ENCODE measurements at regions not wholly inside any gene's neighbourhood (a gene's known extent, or its start where the extent isn't known, plus 50 kb on each side); places are given as distances from the start of the nearest gene placed in this dataset.

DNA sequence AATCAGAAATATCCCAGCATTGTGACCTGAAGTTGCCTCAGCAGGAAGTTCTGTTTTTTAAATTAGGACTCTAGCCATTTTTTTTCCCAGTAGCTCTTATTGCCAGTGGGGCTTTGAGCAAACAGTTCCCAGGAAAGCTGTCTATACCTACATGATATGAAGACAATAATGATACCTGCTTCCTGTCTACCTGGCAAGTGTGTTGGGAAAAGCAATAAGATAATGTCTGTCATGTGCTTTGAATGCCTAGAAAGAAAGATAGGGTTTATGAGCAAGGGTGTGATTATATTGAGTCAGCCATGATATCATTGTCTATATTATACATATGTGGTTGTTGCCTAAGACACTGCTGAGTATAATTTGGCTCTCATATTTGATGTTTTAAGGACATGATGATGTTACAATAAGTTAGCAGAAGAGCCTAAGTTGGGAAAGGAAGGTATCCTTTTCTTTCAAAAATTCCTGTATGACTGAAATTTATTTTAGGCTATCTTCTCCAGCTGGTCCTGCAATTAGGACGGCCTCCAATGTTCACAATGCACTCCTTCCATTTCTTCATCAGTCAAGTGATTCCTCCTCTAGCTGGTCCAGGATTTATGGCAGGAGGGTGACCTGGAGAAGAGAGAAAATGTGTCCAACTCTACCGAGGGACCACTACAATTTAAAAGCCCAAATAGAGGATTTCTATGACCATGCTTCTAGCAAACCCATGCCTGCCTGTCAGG lies 99.6 kb upstream of the CDC42BPA start:
- no peak overlapping the region for H2AFZ ChIP-seq (ENCODE audit: control insufficient read depth, low read length)
- H3K9ac ChIP-seq (ENCODE audit: control insufficient read depth, extremely low read depth, insufficient read depth, low read length) = no peak overlapping the region
- DNase-seq (ENCODE audit: low read depth, low spot score) (no peak), FAIRE-seq (no peak)
- H3K27ac ChIP-seq (ENCODE audit: control insufficient read depth, insufficient read depth, low read length) = no peak overlapping the region
- H4K20me1 ChIP-seq (ENCODE audit: control insufficient read depth, extremely low read depth, insufficient read depth, low read length) = no peaks in the 10 kb centered on the region
- no peaks in the 10 kb centered on the region for H3K79me2 ChIP-seq (ENCODE audit: control insufficient read depth, insufficient read depth, low read length)
- TF ChIP-seq, protein P1, sequence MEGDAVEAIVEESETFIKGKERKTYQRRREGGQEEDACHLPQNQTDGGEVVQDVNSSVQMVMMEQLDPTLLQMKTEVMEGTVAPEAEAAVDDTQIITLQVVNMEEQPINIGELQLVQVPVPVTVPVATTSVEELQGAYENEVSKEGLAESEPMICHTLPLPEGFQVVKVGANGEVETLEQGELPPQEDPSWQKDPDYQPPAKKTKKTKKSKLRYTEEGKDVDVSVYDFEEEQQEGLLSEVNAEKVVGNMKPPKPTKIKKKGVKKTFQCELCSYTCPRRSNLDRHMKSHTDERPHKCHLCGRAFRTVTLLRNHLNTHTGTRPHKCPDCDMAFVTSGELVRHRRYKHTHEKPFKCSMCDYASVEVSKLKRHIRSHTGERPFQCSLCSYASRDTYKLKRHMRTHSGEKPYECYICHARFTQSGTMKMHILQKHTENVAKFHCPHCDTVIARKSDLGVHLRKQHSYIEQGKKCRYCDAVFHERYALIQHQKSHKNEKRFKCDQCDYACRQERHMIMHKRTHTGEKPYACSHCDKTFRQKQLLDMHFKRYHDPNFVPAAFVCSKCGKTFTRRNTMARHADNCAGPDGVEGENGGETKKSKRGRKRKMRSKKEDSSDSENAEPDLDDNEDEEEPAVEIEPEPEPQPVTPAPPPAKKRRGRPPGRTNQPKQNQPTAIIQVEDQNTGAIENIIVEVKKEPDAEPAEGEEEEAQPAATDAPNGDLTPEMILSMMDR (optimal IDR thresholded peaks at IDR 0.05 in 1 of 3, IDR thresholded peaks at IDR 0.05 in 1 of 3, conservative IDR thresholded peaks at IDR 0.05 in 1 of 3; ENCODE audit: extremely low read depth in 1 of 3, insufficient read depth in 2 of 3, low read length in 3 of 3) = no peak
- TF ChIP-seq EZH2 (IDR thresholded peaks at IDR 0.05; ENCODE audit: low read length) = no peak
- no peak overlapping the region for H3K4me3 ChIP-seq (ENCODE audit: control insufficient read depth in 2 of 3, extremely low read depth in 1 of 3, insufficient read depth in 2 of 3, low read depth in 1 of 3, low read length in 3 of 3)
- dilution Hi-C loops (cut with MboI; ENCODE audit: extremely low pct_ligation_motif_present, low sequenced_read_pairs) = no loop called here
- H3K9me1 ChIP-seq (ENCODE audit: control insufficient read depth, extremely low read depth, insufficient read depth, low read length) = no peaks in the 10 kb centered on the region
- H3K4me2 ChIP-seq (ENCODE audit: control insufficient read depth, extremely low read depth, insufficient read depth, low read depth, low read length) = no peak overlapping the region
- no peaks in the 10 kb centered on the region for H3K4me1 ChIP-seq (ENCODE audit: control insufficient read depth, extremely low read depth, insufficient read depth, low read length)
- no peaks in the 10 kb centered on the region for H3K36me3 ChIP-seq (ENCODE audit: control insufficient read depth in 2 of 2, extremely low read depth in 1 of 2, insufficient read depth in 2 of 2, low read length in 2 of 2)
- H3K27me3 ChIP-seq (ENCODE audit: control insufficient read depth, extremely low read depth, insufficient read depth, low read length) = no peaks in the 10 kb centered on the region
- H3K9me3 ChIP-seq (ENCODE audit: control insufficient read depth, low read depth, low read length) = no peaks in the 10 kb centered on the region

DNA sequence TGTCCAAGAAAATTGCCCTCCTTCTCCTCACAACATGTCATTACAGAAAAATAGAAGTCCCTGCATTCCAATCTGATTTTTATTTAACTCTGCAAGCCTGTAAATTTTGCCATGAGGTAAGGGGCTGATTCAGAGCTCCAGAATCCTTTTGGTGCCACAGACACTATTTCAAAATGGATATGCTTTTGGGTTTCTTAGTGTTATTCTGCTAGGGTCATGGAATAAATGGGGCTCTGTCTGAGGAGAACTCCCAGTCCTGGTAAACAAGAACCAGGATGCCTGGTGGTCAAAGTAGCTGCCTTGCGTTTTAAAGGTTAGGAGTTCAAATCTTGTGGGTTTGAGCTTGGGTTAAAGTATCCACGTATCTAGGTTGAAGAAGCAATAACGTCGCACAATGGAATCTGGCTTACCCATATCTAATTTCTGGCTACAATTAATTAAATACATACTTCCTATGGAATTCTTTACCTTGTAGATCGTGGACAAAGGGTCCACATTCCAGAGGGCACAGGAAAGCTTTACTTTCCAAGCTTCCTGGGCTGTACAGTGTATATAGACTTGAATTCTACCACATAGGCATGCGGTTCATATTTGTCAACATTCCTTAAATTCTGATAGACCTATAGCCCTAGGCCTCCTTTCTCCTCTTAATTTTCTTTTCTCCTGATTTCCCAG lies 98.0 kb upstream of the CDC42BPA start:
- Histone ChIP-seq H3K4me2 (ENCODE audit: control insufficient read depth, extremely low read depth, insufficient read depth, low read depth, low read length) (no peak overlapping the region), H3K4me3 (ENCODE audit: control insufficient read depth in 2 of 3, extremely low read depth in 1 of 3, insufficient read depth in 2 of 3, low read depth in 1 of 3, low read length in 3 of 3) (no peak overlapping the region)
- dilution Hi-C loops (cut with MboI; ENCODE audit: extremely low pct_ligation_motif_present, low sequenced_read_pairs) = no loop called here

More for the DNA sequence above, 98.0 kb upstream of the CDC42BPA start:
- DNase-seq (ENCODE audit: low read depth, low spot score) = no peak
- Histone ChIP-seq H3K79me2 (ENCODE audit: control insufficient read depth, insufficient read depth, low read length) (no peaks in the 10 kb centered on the region), H2AFZ (ENCODE audit: control insufficient read depth, low read length) (no peak overlapping the region), H3K4me1 (ENCODE audit: control insufficient read depth, extremely low read depth, insufficient read depth, low read length) (no peaks in the 10 kb centered on the region), H3K27me3 (ENCODE audit: control insufficient read depth, extremely low read depth, insufficient read depth, low read length) (no peaks in the 10 kb centered on the region), H3K9me1 (ENCODE audit: control insufficient read depth, extremely low read depth, insufficient read depth, low read length) (no peaks in the 10 kb centered on the region), H3K9ac (ENCODE audit: control insufficient read depth, extremely low read depth, insufficient read depth, low read length) (no peak overlapping the region), H3K27ac (ENCODE audit: control insufficient read depth, insufficient read depth, low read length) (no peak overlapping the region), H4K20me1 (ENCODE audit: control insufficient read depth, extremely low read depth, insufficient read depth, low read length) (no peaks in the 10 kb centered on the region), H3K9me3 (ENCODE audit: control insufficient read depth, low read depth, low read length) (no peaks in the 10 kb centered on the region), H3K36me3 (ENCODE audit: control insufficient read depth in 2 of 2, extremely low read depth in 1 of 2, insufficient read depth in 2 of 2, low read length in 2 of 2) (no peaks in the 10 kb centered on the region)
- no peak for FAIRE-seq
- TF ChIP-seq EZH2 (IDR thresholded peaks at IDR 0.05; ENCODE audit: low read length) = no peak
- TF ChIP-seq, protein P1 (optimal IDR thresholded peaks at IDR 0.05 in 1 of 3, IDR thresholded peaks at IDR 0.05 in 1 of 3, conservative IDR thresholded peaks at IDR 0.05 in 1 of 3; ENCODE audit: extremely low read depth in 1 of 3, insufficient read depth in 2 of 3, low read length in 3 of 3) = no peak

All from keratinocyte (primary cell).